Jurkat, Clone E6-1 (cell line): ENCODE measurements at regions not wholly inside any gene's neighbourhood (a gene's known extent, or its start where the extent isn't known, plus 50 kb on each side); places are given as distances from the start of the nearest gene placed in this dataset.
"Not testable (repeated sequence)": the region's sequence is repeated elsewhere in the genome, so short reads cannot be mapped to it uniquely, and the experiment has no call there.

Experiments
- DNase-seq: peaks from one replicate; pipeline ENCODE4 v3.0.0-alpha.2; 2011; ENCODE audit warnings: low read depth, low spot score
- H3K4me3 ChIP-seq: 2 replicates; pipeline ENCODE4 v1.5.1; 2011; ENCODE audit warnings: mild to moderate bottlenecking, low read length, control low read depth, moderate library complexity

DNA sequence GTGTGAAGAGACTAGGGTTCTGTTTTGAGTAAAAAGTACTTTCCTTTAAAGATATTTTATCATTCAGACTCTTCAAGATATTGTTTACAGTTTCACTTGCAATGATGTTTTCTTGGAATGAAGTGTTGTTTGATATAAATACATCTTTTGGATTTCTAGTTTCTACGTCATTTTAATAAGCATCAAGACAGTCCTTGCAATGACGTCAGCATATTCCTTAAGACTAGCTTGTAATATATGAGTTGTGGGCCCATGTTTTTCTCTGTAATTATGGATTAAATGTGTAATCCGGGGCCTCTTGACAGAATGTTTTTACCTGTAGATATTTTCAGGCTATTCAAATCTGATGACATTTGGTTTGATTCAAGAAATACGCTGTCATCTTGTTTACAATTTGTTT is 66.1 kb downstream of the RBMX2 start:
- DNase-seq = no peak
- no peak overlapping the region for H3K4me3 ChIP-seq

DNA sequence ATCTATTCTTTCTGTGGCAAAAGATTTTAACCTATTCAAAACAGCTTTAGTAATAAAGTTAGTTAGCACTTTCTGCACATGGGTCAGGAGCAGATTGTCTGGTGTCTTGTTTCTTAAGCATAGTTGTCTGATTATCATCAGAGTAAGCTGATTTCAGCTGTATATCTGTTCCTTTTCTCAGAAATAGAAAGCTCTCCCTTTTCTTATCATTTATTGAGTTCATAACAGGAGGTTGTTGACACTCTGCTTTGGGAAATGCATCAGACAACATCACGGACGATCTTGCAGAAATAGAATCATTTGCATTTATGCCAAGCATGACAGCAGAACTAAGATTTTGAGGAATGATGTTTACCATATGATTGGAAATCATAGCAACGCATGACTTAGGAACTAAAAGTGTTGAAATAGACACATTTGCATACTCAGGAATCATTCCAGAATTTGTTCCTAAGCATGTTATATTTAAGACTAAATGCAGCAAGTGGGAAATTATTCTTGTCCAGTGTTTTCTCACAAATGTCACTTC is 66.7 kb downstream of the RBMX2 start:
- DNase-seq = no peak
- no peak overlapping the region for H3K4me3 ChIP-seq

GRCh38 chrX:130482871-130483270 is 81.1 kb downstream of the RBMX2 start:
- DNase-seq = no peak
- no peak overlapping the region for H3K4me3 ChIP-seq

DNA sequence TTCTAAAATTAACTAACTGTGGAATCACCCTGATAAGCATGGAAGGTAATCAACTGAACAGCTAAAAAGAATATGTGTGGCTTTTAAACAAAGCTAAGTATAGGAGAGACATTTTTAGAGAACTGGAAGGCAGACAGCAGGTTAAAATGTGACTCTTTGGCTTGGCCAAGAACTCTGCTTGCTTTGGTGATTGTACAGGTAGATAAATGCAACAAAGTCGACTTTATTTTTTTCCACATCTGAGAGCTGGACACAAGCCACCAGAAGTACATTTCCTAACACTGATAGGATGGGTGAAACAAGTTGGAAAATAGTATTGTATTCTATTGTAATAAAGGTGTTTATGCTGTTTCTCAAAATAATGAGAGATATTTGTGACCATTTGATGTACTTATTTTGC is 84.1 kb downstream of the RBMX2 start:
- DNase-seq = no peak
- H3K4me3 ChIP-seq = no peak overlapping the region

GRCh38 chrX:130495502-130495901 is 93.7 kb downstream of the RBMX2 start:
- DNase-seq, H3K4me3 ChIP-seq: not testable (repeated sequence)

- DNase-seq = no peak
- H3K4me3 ChIP-seq = no peak overlapping the region
Observed at GRCh38 chrX:130497531-130497930, 95.7 kb downstream of the RBMX2 start.

DNA sequence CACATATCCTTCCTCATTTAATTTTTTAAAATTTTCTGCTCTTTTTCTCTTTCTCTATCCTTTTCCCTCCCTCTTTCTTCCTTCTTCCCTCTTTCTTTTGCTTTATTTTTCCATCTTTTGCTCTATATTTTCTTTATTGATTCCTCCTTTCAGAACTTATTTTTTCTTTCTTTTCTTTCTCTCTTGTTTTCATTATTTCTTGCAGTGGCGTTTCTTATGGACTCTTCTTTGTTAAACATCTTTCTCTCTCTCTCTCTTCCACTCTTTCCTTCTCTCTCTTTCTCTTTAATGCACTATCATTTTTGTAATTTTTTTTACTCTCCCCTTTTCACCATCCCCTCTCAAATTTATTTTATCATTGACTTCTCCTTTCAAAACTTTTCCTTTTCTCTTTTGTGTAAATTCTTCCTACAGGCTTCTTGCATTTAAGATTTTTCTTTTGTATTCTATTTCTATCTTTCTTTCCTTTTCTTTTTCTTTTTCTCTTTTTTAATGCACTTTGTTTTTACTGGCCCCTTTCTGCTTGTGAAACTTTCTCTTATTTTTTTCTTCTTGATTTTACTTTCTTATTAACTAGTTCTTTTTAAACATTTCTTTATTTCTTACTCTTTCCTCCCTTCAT is 97.0 kb downstream of the RBMX2 start:
- H3K4me3 ChIP-seq = no peak overlapping the region

DNA sequence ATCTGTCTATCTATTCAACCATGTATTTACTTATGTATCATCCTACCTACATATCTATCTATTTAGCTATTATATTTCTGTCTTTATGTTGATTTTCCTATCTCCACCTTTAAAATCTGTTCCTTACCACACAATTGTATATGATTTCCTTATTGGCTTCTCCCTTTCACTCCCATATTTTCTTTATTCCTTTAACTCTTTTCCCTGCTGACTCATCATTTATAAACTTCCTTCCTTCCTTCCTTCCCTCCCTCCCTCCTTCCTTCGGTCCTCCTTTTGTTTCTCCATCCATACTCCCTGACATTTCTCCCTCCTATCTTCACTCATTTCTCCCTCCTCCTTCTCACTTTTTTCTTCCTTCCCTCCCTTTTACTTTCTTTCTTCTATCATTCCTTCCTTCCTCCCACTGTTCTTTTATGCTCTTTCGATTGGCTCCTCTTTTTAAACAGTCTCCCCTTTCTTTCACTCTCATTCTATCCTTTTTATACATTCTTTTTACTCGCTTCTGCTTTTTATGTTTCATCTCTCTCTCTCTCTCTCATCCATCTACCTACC is 100.3 kb downstream of the RBMX2 start:
- H3K4me3 ChIP-seq = no peak overlapping the region

More for the DNA sequence above, 97.0 kb downstream of the RBMX2 start:
- no peak for DNase-seq

DNA sequence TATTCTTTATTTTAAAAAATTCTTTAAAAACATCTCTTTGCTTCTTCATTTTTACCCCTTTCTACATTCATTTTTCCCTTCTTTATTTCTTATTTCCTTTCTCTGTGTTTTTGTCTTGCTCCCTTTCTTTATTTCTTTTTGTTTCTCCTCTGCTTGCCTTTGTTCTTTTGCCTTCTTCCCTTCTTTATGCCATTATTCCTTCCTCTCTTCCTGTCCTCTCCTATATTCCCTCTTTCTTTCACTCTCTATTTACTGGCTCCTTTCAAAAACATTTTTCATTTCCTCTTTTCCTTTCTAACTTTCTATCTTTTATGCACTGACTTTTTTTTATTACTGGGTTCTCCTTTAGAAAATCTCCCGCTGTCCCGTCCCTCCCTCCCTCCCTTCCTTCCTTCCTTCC is 102.2 kb downstream of the RBMX2 start:
- H3K4me3 ChIP-seq = no peak overlapping the region
- no peak for DNase-seq

More for the DNA sequence above, 100.3 kb downstream of the RBMX2 start:
- DNase-seq = no peak

- no peak overlapping the region for H3K4me3 ChIP-seq
- no peak for DNase-seq
Observed at GRCh38 chrX:130507015-130507414, 105.2 kb downstream of the RBMX2 start.

- not testable (repeated sequence) for DNase-seq, H3K4me3 ChIP-seq
Observed at GRCh38 chrX:130512534-130512933, 110.7 kb downstream of the RBMX2 start.

- no peak for DNase-seq
- H3K4me3 ChIP-seq = no peak overlapping the region
Observed at GRCh38 chrX:130516123-130516522, 114.3 kb downstream of the RBMX2 start.

DNA sequence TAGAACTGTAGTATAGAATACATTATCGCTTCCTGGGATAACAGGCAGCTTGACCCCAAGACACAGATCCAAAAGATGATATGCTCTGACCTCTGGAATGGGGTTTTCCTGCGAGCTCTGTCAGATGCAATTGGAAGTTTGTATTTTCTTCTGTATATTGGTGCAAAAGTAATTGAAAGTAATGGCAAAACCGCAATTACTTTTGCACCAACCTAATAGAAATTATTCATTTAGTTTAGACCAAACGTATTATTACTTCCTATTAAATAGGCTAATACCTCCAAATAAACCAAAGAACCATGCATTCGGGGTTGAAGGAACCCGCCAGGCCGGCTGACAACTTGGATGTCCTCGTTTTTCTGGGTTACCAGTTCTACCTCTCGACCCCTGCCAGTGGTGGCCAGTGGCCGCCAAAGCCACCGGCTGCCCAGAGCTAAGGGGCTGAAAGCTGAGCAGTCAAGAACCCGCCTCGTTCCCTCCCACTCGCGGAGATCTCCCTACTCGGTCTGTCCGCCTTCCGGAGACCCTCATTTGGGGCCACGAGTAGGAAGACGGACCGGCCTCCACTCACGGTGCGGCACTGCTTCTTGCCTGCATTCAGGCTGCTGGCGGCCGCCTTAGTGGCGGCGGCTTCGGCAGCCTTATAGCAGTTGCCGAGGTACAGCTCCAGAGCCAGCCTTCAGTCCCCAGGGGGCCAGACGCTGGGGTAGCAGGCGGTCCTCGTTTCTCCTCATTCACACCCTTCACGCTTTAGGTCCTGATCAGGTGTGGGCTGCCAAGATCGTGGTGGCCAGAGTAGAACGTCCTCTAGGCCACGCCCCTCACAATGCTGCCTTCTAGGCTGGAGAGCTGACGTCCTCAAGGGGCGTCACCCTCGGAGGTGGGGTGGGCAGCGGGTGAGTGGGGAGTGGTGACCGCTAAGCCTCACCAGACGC is 121.9 kb downstream of the RBMX2 start:
- H3K4me3 ChIP-seq = no peak overlapping the region
- DNase-seq = no peak

DNA sequence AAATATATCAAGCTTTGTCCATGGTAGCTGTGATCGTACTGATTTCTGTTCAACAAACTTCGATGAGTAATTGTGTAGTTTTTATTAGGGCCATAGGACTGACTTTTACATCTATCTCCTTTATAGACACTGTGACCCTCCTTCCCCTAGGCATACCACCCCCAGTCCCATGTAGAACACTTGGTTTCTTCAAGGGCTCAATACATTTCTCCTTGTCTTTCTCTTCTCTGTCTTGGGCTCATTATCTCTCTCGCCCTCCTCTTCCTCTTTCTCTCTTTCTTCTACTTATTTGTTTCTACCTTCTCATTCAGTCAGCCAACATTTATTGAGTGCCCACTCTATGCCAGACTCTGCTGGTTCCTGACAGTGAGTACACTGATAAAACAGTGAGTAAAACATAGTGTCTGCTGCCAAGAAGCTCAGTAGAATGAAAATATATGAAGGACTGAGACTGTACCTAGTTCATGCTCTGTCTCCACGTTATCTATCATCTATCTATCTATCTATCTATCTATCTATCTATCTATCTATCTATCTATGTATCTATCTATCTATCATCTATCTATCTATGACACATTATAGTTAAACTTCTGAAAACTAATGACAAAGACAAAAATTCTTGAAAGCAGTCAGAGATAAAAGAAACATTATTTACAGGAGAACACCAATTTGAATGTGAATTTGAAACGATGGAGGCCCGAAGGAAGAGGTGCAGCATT is 122.8 kb downstream of the RBMX2 start:
- no peak for DNase-seq
- no peak overlapping the region for H3K4me3 ChIP-seq

DNA sequence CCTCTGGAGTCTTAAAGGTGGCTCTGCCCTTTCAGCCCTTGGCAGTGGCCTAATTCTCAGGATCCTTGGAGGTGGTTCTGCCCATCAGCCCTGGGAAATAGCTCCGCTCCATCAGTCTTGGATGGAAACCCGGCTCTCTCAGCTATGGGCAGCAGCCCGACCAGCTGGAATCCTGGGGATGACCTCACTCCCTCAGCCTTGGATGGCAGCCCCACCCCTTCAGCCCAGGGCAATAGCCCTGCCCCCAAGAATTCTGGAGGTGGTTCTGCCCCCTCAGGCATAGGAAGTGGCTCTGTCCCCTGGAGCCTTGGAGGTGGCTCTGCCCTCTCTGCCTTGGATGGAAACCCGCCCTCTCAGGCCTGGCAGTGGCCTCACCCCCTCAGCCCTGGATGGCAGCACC is 127.7 kb downstream of the RBMX2 start:
- no peak overlapping the region for H3K4me3 ChIP-seq
- no peak for DNase-seq

GRCh38 chrX:130531066-130531465 is 129.3 kb downstream of the RBMX2 start:
- no peak for DNase-seq
- H3K4me3 ChIP-seq = no peak overlapping the region

DNA sequence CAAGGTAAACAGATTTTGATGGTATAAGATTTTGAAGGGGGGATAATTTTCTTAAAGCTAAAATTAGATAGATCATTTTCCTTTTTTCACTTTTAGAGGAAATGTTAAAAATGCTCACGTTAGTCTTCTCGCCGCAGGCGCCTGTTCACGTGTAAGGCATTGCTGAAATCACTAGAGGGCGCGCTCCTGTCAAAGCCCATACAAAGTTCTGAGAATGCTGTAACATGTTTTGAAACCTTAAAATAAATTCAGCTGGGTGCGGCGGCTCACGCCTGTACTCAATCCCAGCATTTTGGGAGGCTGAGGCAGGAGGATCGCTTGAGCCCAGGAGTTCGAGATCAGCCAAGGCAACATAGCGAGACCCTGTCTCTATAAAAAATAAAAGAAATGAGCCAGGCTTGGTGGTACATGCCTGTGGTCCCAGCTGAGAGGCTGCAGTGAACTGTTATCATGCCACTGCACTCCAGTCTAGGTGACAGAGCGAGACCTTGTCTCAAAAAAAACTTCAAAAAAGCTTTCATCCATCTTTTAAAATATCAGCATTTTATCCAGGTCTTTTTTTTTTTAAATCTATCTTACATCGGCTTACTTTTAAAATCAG is 138.0 kb downstream of the RBMX2 start:
- no peak overlapping the region for H3K4me3 ChIP-seq
- DNase-seq = peak; percentile 38

DNA sequence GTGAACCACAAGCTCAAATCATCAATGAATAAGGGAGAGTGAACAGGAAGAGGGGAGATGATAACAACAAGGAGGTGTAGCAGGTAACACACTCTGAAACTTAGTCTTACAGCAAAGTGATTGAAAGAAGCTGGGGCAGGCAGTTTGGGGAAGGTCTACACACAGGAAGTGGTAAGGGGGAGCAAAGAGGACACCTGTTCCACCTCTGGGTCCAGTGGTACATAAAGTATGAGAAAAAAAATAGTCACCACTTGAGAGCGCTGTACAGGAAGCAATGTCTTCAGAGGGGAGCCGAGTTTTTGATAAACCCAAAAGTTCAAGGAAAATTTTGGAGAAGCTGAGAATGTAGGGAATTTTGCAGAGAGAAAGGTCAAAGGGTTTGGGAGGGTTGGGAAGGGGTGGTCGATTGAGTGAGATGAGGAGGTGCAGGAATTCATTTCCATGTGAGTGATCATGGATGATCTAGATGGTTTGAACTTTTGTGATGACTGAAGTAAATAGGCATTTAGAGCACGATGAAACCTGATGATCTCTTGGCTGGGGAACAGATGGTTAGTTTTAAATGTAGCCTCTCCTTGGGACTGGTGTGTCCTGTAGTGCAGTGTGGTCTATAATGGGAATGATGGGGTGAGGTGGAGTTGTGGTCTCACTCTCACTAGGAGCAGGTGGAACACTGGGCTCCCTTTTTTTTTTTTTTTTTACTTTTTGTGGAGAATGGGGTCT is 142.0 kb downstream of the RBMX2 start:
- peak; percentile 66 for DNase-seq
- no peak overlapping the region for H3K4me3 ChIP-seq
